A549 (cell line): ENCODE measurements at regions not wholly inside any gene's neighbourhood (a gene's known extent, or its start where the extent isn't known, plus 50 kb on each side); places are given as distances from the start of the nearest gene placed in this dataset.

Experiments used
- ATAC-seq, 2 experiments: fragments of 200-7000 bp in 1 of 2; fragments of >200 bp in 1 of 2; cut with Nextera tagmentation in 1 of 2; cut with Tn5 transposase in 1 of 2; 3 replicates each; pipeline versions ENCODE4 v1.8.0 to v1.9.1; 2018 to 2020; ENCODE audit warnings: mild to moderate bottlenecking in 1 of 2, moderate library complexity in 1 of 2
- CTCF ChIA-PET: fragments of 300-600 bp; sonication (Branson Sonifier 250); formaldehyde crosslinking; extraction: SDS; loops from one replicate; lab custom pipeline; 2021; ENCODE audit warnings: antibody characterized with exemption, inconsistent platforms; lab: Yijun Ruan, JAX
- POLR2A ChIA-PET: fragments of 350-600 bp; formaldehyde crosslinking; extraction: SDS; loops from one replicate; lab custom pipeline; 2021; ENCODE audit warnings: antibody characterized with exemption, inconsistent platforms; lab: Yijun Ruan, JAX
- DNase-seq, 2 experiments: peaks; one replicate each; pipeline versions ENCODE4 v3.0.0 to v3.0.0-alpha.2; 2011 to 2016; ENCODE audit warnings: low read depth in 1 of 2, low spot score in 1 of 2
- FAIRE-seq: peaks from 2 replicates; lab custom pipeline; 2011; peaks lifted over from hg19 to GRCh38; lab: Jason Lieb, UNC
- H3K27ac ChIP-seq, 2 experiments: fragments of >200 bp; sonication (Bioruptor Twin); formaldehyde crosslinking; 3 replicates each; pipeline ENCODE4 v1.5.1; 2016 to 2017
- H3K4me1 ChIP-seq: fragments of >200 bp; sonication (Bioruptor Twin); formaldehyde crosslinking; 3 replicates; pipeline ENCODE4 v1.6.1; 2016
- H3K4me2 ChIP-seq: fragments of >200 bp; sonication (Bioruptor Twin); formaldehyde crosslinking; 3 replicates; pipeline ENCODE4 v1.6.1; 2016
- H3K4me3 ChIP-seq: fragments of >200 bp; sonication (Bioruptor Twin); formaldehyde crosslinking; 3 replicates; pipeline ENCODE4 v1.5.1; 2016
- H3K9me3 ChIP-seq: fragments of >200 bp; sonication (Bioruptor Twin); formaldehyde crosslinking; 3 replicates; pipeline ENCODE4 v1.6.1; 2016
- CBX2 ChIP-seq: fragments of 200-600 bp; sonication (generic); IDR thresholded peaks from 2 replicates; pipeline ENCODE4 v1.6.1; 2016; ENCODE audit warnings: low read depth, mild to moderate bottlenecking, borderline replicate concordance
- CBX8 ChIP-seq: fragments of 200-600 bp; sonication (generic); IDR thresholded peaks from 2 replicates; pipeline ENCODE4 v1.6.1; 2016
- CHD2 ChIP-seq: fragments of 150-350 bp; IDR thresholded peaks from 2 replicates; pipeline ENCODE4 v1.6.1; 2014; ENCODE audit warnings: low read length; ENCODE audit not compliant: partially characterized antibody
- CHD4 ChIP-seq: fragments of 200-600 bp; sonication (generic); IDR thresholded peaks from 2 replicates; pipeline ENCODE4 v1.6.1; 2016; ENCODE audit warnings: antibody characterized with exemption, mild to moderate bottlenecking, borderline replicate concordance
- CTCF ChIP-seq: fragments of >200 bp; sonication (Bioruptor Twin); formaldehyde crosslinking; IDR thresholded peaks from 3 replicates; pipeline ENCODE4 v1.5.1; 2016
- E2F6 ChIP-seq: IDR thresholded peaks from 2 replicates; pipeline ENCODE4 v1.6.1; 2012; ENCODE audit warnings: low read depth, borderline replicate concordance
- EHMT2 ChIP-seq: fragments of 200-600 bp; sonication (generic); IDR thresholded peaks from 2 replicates; pipeline ENCODE4 v1.6.1; 2016; ENCODE audit warnings: antibody characterized with exemption, low read depth, mild to moderate bottlenecking, moderate library complexity
- EP300 ChIP-seq, 2 experiments: fragments of >200 bp; sonication (Bioruptor Twin); formaldehyde crosslinking; IDR thresholded peaks; 2 replicates in 1 of 2; 3 replicates in 1 of 2; pipeline ENCODE4 v1.6.1; 2016 to 2017
- FOSL2 ChIP-seq, 2 experiments: fragments of 450-650 bp in 1 of 2; fragments of >200 bp in 1 of 2; sonication (Bioruptor Twin) in 1 of 2; formaldehyde crosslinking; IDR thresholded peaks; 2 replicates each; pipeline versions ENCODE4 v1.5.0 to v1.6.1; 2016 to 2020; ENCODE audit warnings: mild to moderate bottlenecking in 1 of 2, moderate library complexity in 1 of 2
- FOXS1 ChIP-seq: fragments of 250-450 bp; sonication (Bioruptor Pico); IDR thresholded peaks from 2 replicates; pipeline ENCODE4 v1.5.0; 2020; ENCODE audit warnings: mild to moderate bottlenecking, moderate library complexity
- HMGXB4 ChIP-seq: fragments of 250-450 bp; sonication (Bioruptor Pico); IDR thresholded peaks from 2 replicates; pipeline ENCODE4 v1.5.0; 2021; ENCODE audit warnings: mild to moderate bottlenecking, moderate library complexity, borderline replicate concordance
- HOXB13 ChIP-seq: fragments of 250-450 bp; sonication (Bioruptor Pico); IDR thresholded peaks from 2 replicates; pipeline ENCODE4 v1.5.0; 2020; ENCODE audit warnings: low read depth, mild to moderate bottlenecking, moderate library complexity
- HOXB5 ChIP-seq: fragments of 250-450 bp; sonication (Bioruptor Pico); IDR thresholded peaks from 2 replicates; pipeline ENCODE4 v1.5.0; 2020; ENCODE audit warnings: mild to moderate bottlenecking, moderate library complexity
- KDM5A ChIP-seq: fragments of 200-600 bp; sonication (generic); IDR thresholded peaks from 2 replicates; pipeline ENCODE4 v1.6.1; 2016; ENCODE audit warnings: antibody characterized with exemption, mild to moderate bottlenecking
- MAZ ChIP-seq: fragments of 150-350 bp; IDR thresholded peaks from 2 replicates; pipeline ENCODE4 v1.6.1; 2014; ENCODE audit warnings: antibody characterized with exemption, low read depth, low read length, borderline replicate concordance
- NFE2L2 ChIP-seq: fragments of 150-350 bp; conservative IDR thresholded peaks from 2 replicates; pipeline ENCODE4 v1.6.1; 2014; ENCODE audit warnings: low read length
- NPAS2 ChIP-seq: fragments of 250-450 bp; sonication (Bioruptor Pico); IDR thresholded peaks from 2 replicates; pipeline ENCODE4 v1.8.0; 2022; ENCODE audit warnings: mild to moderate bottlenecking, moderate library complexity, borderline replicate concordance
- POLR2A ChIP-seq: IDR thresholded peaks from 2 replicates; pipeline ENCODE4 v1.6.1; 2012; ENCODE audit warnings: mild to moderate bottlenecking, low read length
- RAD21 ChIP-seq, 2 experiments: fragments of >200 bp in 1 of 2; sonication (Bioruptor Twin) in 1 of 2; formaldehyde crosslinking in 1 of 2; IDR thresholded peaks in 1 of 2; conservative IDR thresholded peaks in 1 of 2; 2 replicates in 1 of 2; 3 replicates in 1 of 2; pipeline ENCODE4 v1.6.1; 2012 to 2018; ENCODE audit warnings: inconsistent platforms in 1 of 2
- RFX5 ChIP-seq: fragments of 450-650 bp; IDR thresholded peaks from 2 replicates; pipeline ENCODE4 v1.7.1; 2014; ENCODE audit warnings: antibody characterized with exemption, mild to moderate bottlenecking, moderate library complexity
- SMC3 ChIP-seq: fragments of >200 bp; sonication (Bioruptor Twin); formaldehyde crosslinking; IDR thresholded peaks from 3 replicates; pipeline ENCODE4 v1.6.1; 2018; ENCODE audit warnings: inconsistent platforms
- TP53 ChIP-seq: fragments of 250-450 bp; sonication (Bioruptor Pico); IDR thresholded peaks from 2 replicates; pipeline ENCODE4 v1.5.0; 2021; ENCODE audit warnings: mild to moderate bottlenecking, moderate library complexity
- USF2 ChIP-seq: fragments of 450-650 bp; IDR thresholded peaks from 2 replicates; pipeline ENCODE4 v1.6.1; 2014; ENCODE audit warnings: antibody characterized with exemption
- ZC3H11A ChIP-seq: fragments of 450-650 bp; IDR thresholded peaks from 2 replicates; pipeline ENCODE4 v1.6.1; 2014; ENCODE audit warnings: antibody characterized with exemption, mild to moderate bottlenecking
- ZFP36 ChIP-seq: fragments of 450-650 bp; IDR thresholded peaks from 2 replicates; pipeline ENCODE4 v1.6.1; 2014; ENCODE audit warnings: borderline replicate concordance; ENCODE audit not compliant: partially characterized antibody
- ZNF302 ChIP-seq: fragments of 250-450 bp; sonication (Bioruptor Pico); IDR thresholded peaks from 2 replicates; pipeline ENCODE4 v1.9.0; 2021; ENCODE audit warnings: inconsistent platforms, mild to moderate bottlenecking, moderate library complexity
- WGBS: methylation state at CpG from one replicate; pipeline ENCODE4 v1.1.6; 2017; ENCODE audit errors: missing lambda C conversion rate; 5-methylcytosine and 5-hydroxymethylcytosine counted together

GRCh38 chr10:121265360-121266123 is 332.7 kb downstream of the FGFR2 start:
- no peak for FAIRE-seq
- no peak overlapping the region for H3K4me3 ChIP-seq
- CTCF ChIA-PET: interaction anchor here (0.6 kb wide), 1 partner anchor 61 kb away, joined by 3 read pairs; no protein-coding TSS in a partner anchor
- H3K4me2 ChIP-seq: no peak overlapping the region
- POLR2A ChIA-PET: no interaction called here
- DNase-seq: no peak
- no peak for ATAC-seq
- no peaks in the 10 kb centered on the region for H3K4me1 ChIP-seq
- H3K27ac ChIP-seq: no peak overlapping the region
- H3K9me3 ChIP-seq: no peaks in the 10 kb centered on the region
- WGBS: 27% methylated on average over 6 of the region's 6 CpGs
- TF ChIP-seq SMC3 (no peak), NFE2L2 (no peak), MAZ (no peak), ZFP36 (no peak), HOXB5 (CRISPR knock-in tag) (no peak), TP53 (CRISPR knock-in tag) (no peak), FOXS1 (CRISPR knock-in tag) (no peak), EHMT2 (no peak), RAD21 (conservative IDR thresholded peaks at IDR 0.05 in 1 of 2, IDR thresholded peaks at IDR 0.05 in 1 of 2) (no peak), HOXB13 (CRISPR knock-in tag) (no peak), CTCF (no peak), USF2 (no peak), ZNF302 (CRISPR knock-in tag) (no peak), E2F6 (no peak), HMGXB4 (no peak), NPAS2 (CRISPR knock-in tag) (no peak), EP300 (IDR thresholded peaks at IDR 0.05) (no peak), POLR2A (no peak), CBX8 (no peak)

GRCh38 chr10:121266370-121266769 is 331.9 kb downstream of the FGFR2 start:
- H3K4me3 ChIP-seq: no peak overlapping the region
- CTCF ChIA-PET: no interaction called here
- H3K4me1 ChIP-seq: no peaks in the 10 kb centered on the region
- DNase-seq (no peak), FAIRE-seq (no peak), ATAC-seq (no peak)
- H3K4me2 ChIP-seq: no peak overlapping the region
- TF ChIP-seq CHD2: no peak
- TF ChIP-seq CHD4: no peak
- TF ChIP-seq ZC3H11A: no peak
- TF ChIP-seq CTCF: no peak
- TF ChIP-seq RFX5: no peak
- TF ChIP-seq NPAS2 (CRISPR knock-in tag): no peak
- no peak for TF ChIP-seq KDM5A
- TF ChIP-seq E2F6: no peak
- TF ChIP-seq FOSL2 (IDR thresholded peaks at IDR 0.05): no peak
- TF ChIP-seq FOSL2 (CRISPR knock-in tag; IDR thresholded peaks at IDR 0.05): no peak
- TF ChIP-seq ZNF302 (CRISPR knock-in tag): no peak
- no peak for TF ChIP-seq RAD21 (conservative IDR thresholded peaks at IDR 0.05 in 1 of 2, IDR thresholded peaks at IDR 0.05 in 1 of 2)
- TF ChIP-seq CBX2: no peak
- H3K27ac ChIP-seq: no peak overlapping the region
- WGBS: 16% methylated on average over 5 of the region's 5 CpGs
- H3K9me3 ChIP-seq: no peaks in the 10 kb centered on the region
- POLR2A ChIA-PET: no interaction called here
